ENCODE measurements at regions not wholly inside any gene's neighbourhood (a gene's known extent, or its start where the extent isn't known, plus 50 kb on each side); places are given as distances from the start of the nearest gene placed in this dataset.

GRCh38 chr13:36555151-36555986 lies 118.5 kb upstream of the SERTM1 start:
- no peak overlapping the region for H3K4me3 ChIP-seq (replicated peaks; ENCODE audit: low read depth, low read length)
- TF ChIP-seq CTCF (IDR thresholded peaks at IDR 0.05; ENCODE audit: low read length, missing control alignments) = no peak
- DNase-seq (ENCODE audit: low read depth) = no peak

GRCh38 chr13:36559375-36559774 lies 114.4 kb upstream of the SERTM1 start:
- no peak overlapping the region for H3K4me3 ChIP-seq (replicated peaks; ENCODE audit: low read depth, low read length)
- DNase-seq (ENCODE audit: low read depth) = no peak
- TF ChIP-seq CTCF (IDR thresholded peaks at IDR 0.05; ENCODE audit: low read length, missing control alignments) = no peak

GRCh38 chr13:36567485-36567884 lies 106.3 kb upstream of the SERTM1 start:
- no peak for DNase-seq (ENCODE audit: low read depth)
- H3K4me3 ChIP-seq (replicated peaks; ENCODE audit: low read depth, low read length) = no peak overlapping the region
- no peak for TF ChIP-seq CTCF (IDR thresholded peaks at IDR 0.05; ENCODE audit: low read length, missing control alignments)

- H3K4me3 ChIP-seq (replicated peaks; ENCODE audit: low read depth, low read length) = no peak overlapping the region
- no peak for TF ChIP-seq CTCF (IDR thresholded peaks at IDR 0.05; ENCODE audit: low read length, missing control alignments)
- no peak for DNase-seq (ENCODE audit: low read depth)
Measured at GRCh38 chr13:36570489-36570888, 103.3 kb upstream of the SERTM1 start.

GRCh38 chr13:36571444-36571843 lies 102.4 kb upstream of the SERTM1 start:
- TF ChIP-seq CTCF (IDR thresholded peaks at IDR 0.05; ENCODE audit: low read length, missing control alignments) = no peak
- peak; percentile 13 for DNase-seq (ENCODE audit: low read depth)
- H3K4me3 ChIP-seq (replicated peaks; ENCODE audit: low read depth, low read length) = no peak overlapping the region

- TF ChIP-seq CTCF (IDR thresholded peaks at IDR 0.05; ENCODE audit: low read length, missing control alignments) = no peak
- DNase-seq (ENCODE audit: low read depth) = no peak
- H3K4me3 ChIP-seq (replicated peaks; ENCODE audit: low read depth, low read length) = no peak overlapping the region
Measured at GRCh38 chr13:36582977-36583376, 90.8 kb upstream of the SERTM1 start.

GRCh38 chr13:36599641-36600040 lies 74.2 kb upstream of the SERTM1 start:
- no peak overlapping the region for H3K4me3 ChIP-seq (replicated peaks; ENCODE audit: low read depth, low read length)
- no peak for TF ChIP-seq CTCF (IDR thresholded peaks at IDR 0.05; ENCODE audit: low read length, missing control alignments)
- no peak for DNase-seq (ENCODE audit: low read depth)

All from fibroblast of pulmonary artery (primary cell).